DLD1 (cell line): ENCODE measurements at regions not wholly inside any gene's neighbourhood (a gene's known extent, or its start where the extent isn't known, plus 50 kb on each side); places are given as distances from the start of the nearest gene placed in this dataset.

Experiments used
- in situ Hi-C: cut with HindIII; loops from 2 replicates; pipeline ENCODE4 v1.10.0; 2017; ENCODE audit warnings: low sequenced_read_pairs

GRCh38 chr12:107267604-107268003, 174.3 kb upstream of the CRY1 start:
- in situ Hi-C loops: no loop called here

- in situ Hi-C loops: loop anchor here (5.0 kb wide), 1 partner anchor 34 kb away; no protein-coding TSS in a partner anchor
These were observed 178.2 kb upstream of the CRY1 start for GRCh38 chr12:107271523-107271922.

DNA sequence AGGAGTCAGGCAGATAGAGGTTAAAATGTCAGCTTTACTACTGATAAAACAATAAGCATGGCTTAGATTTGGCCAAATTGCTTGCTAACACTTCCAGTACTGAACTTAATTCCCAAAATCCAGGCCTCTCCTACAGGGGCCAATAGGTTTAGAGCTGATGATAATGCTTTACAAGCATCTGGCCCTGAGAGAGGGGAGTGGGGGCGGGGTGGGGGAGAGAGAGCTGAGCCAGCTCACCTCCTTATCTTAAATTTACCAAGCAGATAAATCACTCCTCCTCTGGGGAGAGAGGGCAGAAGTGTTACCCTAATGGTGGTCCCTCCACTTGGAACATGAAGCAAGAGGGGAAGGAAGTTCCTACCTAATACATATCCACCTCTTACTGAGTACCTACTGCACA, 182.2 kb upstream of the CRY1 start:
- in situ Hi-C loops: no loop called here

DNA sequence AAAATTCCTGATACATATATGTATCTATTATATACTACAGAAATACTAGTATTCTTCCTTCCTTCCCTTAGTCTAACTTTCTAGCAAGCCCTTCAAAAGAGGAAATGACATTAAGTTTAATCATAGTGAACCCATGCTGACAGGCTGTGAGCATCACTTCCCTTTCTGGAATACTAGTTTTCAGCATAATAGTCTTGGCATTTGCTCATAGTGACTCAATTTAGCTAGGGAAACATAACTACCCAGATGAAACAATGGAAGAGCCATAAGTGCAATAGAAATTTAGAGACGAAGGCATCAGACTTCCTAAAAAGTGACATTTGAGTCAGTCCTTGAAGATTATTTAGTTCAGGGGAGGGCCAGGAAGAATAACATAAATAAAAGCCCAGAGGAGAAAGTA, 184.5 kb upstream of the CRY1 start:
- in situ Hi-C loops: no loop called here

GRCh38 chr12:107282628-107283027, 189.3 kb upstream of the CRY1 start:
- in situ Hi-C loops: no loop called here

DNA sequence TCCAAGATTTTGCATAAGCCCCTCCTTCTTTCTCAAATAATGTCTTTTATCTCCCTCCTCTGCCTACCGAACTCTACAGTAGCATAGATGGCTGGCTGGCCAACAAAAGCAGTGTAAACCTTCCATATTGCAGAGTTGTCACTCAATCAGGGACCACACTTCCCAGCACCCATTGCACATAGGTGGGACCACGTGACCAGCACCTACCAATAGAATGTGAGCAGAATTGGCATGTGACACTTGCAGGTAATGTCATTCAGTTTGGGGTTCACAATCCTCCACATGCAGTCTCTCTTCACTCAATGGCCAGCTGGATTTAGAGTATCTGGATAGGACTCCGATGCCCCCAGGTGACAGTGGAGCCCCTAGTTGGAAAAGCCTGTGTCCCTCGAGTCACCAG, 190.3 kb upstream of the CRY1 start:
- in situ Hi-C loops: no loop called here

- in situ Hi-C loops: no loop called here
These were observed 191.3 kb upstream of the CRY1 start for GRCh38 chr12:107284692-107285091.

- in situ Hi-C loops: no loop called here
These were observed 194.4 kb upstream of the CRY1 start for GRCh38 chr12:107287436-107288413.

DNA sequence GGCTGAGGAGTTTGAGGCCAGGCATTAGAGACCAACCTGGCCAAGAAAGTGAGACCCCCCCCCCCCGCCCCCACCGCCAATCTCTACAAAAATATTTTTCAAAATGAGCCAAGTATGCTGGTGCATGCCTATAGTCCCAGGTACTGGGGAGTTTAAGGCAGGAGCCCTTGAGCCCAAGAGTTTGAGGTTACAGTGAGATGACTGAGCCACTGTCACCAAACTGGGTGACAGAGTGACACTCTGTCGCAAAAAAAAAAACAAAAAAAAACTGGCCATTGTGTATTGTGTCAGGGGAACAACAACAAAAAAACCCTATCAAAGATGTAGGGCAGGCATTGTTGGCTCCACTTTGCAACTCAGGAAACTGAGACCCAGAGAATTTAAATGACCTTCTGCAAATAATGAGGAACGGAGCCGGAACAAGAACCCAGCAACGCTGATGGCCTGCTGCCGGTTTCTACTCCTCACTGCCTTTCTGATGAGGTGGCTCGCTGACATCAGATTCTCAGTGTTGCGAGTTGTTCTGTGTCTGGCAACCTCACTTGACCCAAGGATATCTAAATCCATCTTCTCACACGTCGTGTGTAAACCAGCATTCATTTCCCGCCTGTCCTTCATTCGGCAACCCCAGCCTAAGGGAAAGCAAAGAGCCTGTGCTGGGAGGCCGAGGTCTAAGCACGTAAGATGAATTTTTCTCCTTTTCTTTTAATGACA, 195.2 kb upstream of the CRY1 start:
- in situ Hi-C loops: no loop called here

DNA sequence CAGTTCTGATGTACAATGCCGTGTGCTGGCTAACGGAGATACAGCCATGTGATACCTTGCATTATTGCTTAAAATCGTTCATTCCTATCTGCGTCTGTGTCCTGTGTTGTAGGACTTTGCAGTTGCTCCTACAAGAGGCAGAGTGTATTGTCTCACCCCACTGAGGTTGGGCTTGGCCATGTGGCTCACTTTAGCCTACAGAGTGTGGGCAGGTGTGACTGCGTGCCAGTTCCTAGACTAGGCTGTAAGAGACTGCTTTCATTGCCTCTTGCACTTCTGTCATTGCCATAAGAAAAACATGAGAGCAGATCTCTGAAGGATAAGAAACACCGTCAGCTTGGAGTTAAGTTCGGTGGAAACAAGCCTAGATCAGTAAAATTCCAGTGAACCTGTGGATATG, 197.7 kb upstream of the CRY1 start:
- in situ Hi-C loops: no loop called here

- in situ Hi-C loops: no loop called here
These were observed 203.3 kb upstream of the CRY1 start for GRCh38 chr12:107296681-107297089.

DNA sequence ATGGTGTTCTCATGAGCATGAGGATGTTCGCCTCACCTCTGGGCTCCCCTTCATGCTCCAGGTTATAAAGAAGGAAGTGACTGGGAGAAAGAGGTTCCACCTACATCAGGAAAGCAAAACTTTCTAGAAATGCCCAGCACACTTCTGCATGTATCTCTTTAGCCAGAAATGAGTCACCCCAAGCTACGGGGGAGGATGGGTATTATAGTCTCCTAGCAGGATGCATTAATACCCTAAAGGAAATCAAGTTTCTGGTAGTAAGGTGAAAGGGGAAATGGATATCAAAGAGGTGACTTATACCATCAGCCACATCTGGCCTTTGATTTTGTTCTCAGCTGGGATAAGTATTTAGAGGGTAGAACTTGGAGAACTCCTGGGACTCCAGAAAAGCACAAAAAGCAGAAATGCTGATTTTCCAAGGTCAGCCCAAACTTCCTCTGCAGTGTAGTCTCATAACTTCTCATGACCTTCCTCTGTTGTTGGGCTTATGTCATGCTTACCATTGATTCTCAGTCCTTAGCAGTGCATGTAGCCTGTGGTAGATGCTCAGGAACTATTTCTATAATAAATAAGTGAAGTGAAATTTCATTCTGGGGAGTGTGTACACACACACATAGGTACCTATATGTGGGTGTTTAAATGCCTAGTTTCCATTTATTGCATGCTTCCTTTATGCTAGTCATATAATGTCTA, 209.4 kb upstream of the CRY1 start:
- in situ Hi-C loops: no loop called here

DNA sequence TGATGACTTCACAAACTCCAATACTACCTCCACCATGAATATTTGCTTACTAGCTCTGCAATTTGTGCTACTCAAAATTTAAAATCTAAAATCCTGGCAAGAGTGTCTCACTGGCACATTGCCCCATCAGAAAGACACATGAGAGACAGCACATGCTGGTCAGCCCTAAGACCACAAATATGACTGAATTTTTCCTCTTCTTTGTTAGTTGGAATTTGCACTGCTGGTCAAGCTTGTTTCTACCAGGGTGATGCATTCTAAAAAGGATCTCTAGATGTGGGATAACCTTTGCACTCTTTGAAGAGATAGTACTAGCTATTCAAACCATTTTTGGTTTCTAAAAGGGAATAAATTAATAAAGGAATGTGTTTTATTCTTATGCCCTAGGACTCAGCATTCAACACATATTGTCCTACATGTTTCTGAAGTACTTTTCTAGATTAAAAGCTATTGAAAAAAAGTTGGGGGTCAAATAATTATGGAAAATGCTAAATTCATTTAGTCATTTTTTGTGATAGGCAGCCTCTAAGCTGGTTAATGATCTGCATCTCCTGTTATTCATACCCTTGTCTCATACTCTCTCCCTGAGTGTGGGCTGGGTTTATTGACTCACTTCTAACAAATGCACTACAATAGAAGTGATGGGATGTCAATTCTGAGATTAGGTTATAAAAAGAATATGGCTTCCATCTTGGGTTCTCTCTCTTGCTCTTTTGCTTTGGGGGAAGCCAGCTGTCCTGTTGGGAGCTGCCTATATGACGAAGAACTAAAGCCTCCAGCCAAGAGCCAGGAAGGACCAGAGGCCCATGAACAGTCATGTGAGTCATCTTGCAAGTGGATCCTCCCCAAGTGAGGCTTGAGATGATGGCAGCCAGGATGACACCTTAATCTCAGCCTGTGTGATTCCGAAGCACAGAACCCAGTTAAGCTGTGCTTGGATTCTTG, 211.5 kb upstream of the CRY1 start:
- in situ Hi-C loops: no loop called here

DNA sequence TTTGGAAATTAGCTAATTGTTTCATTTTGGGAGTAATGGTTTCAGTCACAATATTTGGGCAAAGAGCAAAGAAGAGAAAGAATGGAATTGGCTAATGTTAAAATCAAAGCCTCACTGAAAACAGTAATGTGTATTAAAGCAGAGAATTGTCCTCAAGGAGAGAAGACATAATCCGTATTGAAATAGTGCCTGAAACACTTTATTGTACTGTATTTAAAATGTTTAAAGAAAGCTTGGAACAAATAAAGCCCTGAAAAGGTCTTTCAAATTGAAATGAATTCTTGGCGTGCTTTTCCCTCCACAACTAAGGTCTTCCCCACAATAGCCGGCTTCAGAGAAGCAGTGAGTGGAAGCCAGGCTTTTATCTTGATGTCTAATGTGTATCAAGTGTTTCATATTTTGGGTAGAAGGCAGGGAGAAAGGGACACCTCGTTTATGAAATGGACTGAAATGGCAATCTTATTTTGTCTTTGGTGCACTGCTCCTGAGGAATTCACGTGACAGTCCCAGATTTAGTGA, 212.9 kb upstream of the CRY1 start:
- in situ Hi-C loops: no loop called here

DNA sequence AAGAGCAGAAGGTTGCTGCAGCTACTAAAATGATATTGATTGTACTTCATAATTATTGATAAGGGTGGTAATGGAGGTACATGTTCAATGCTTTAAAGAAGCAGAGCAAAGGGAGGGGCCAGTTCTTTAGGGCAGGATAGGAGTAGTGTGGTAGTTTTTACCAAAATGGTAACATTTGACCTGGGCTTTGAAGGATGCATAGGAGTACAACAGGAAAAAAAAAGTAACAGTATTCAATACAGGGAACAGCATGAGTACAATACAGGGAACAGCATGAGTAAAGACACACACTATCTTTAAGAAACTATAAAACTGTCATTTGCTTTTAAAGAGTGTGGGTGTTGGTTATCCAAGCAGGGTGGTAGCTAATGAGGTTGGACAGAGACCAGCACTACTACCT, 215.0 kb upstream of the CRY1 start:
- in situ Hi-C loops: no loop called here

GRCh38 chr12:107309020-107309419, 215.7 kb upstream of the CRY1 start:
- in situ Hi-C loops: no loop called here

- in situ Hi-C loops: no loop called here
These were observed 217.3 kb upstream of the CRY1 start for GRCh38 chr12:107310621-107311020.

DNA sequence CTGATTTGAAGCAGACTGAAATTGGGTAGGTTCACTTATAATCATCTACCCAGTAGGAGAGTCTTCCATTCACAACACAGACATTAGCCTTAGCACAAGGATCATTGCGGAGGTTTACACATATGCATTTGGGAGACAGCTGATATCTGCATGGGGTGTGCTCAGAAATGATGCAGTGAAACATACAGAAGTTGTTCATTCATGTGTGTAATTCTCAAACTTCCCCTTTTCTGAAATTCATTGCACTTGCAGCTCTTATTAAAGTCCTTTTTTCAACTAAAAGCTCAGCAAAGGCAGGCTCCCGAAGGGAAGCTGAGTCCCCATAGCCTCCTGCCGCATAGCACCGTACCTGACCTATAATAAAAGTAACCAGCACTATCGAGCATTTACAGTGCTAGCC, 218.3 kb upstream of the CRY1 start:
- in situ Hi-C loops: no loop called here

- in situ Hi-C loops: no loop called here
These were observed 224.6 kb upstream of the CRY1 start for GRCh38 chr12:107317751-107318555.

DNA sequence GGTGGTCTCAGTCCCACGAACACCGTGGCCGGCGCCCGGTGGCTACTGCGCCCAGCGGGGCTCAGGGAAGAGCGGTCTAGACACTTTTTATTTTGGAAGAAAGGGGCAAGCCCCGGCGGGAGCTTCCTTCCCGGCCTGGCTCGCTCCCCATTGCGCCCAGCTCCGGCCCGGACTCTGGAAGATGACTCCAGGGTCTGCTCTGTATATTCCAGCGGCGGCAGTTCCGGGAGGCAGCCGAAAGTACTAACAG, 225.1 kb upstream of the CRY1 start:
- in situ Hi-C loops: no loop called here
